GM18502 (cell line): ENCODE measurements at regions not wholly inside any gene's neighbourhood (a gene's known extent, or its start where the extent isn't known, plus 50 kb on each side); places are given as distances from the start of the nearest gene placed in this dataset.
"Not testable (repeated sequence)": the region's sequence is repeated elsewhere in the genome, so short reads cannot be mapped to it uniquely, and the experiment has no call there.

Source experiments
- ATAC-seq: cut with Tn5 transposase; IDR thresholded peaks from one replicate; pipeline ENCODE4 v1.9.1; 2021; ENCODE audit warnings: mild to moderate bottlenecking; ENCODE audit not compliant: unreplicated experiment, poor library complexity

GRCh38 chr7:85396676-85397075, 209.8 kb upstream of the SEMA3D start:
- no peak for ATAC-seq

- ATAC-seq = no peak
These were observed 205.9 kb upstream of the SEMA3D start for GRCh38 chr7:85392789-85393188.

- no peak for ATAC-seq
These were observed 205.5 kb upstream of the SEMA3D start for GRCh38 chr7:85392326-85392725.

- no peak for ATAC-seq
These were observed 199.6 kb upstream of the SEMA3D start for GRCh38 chr7:85386460-85386859.

- ATAC-seq = no peak
These were observed 197.5 kb upstream of the SEMA3D start for GRCh38 chr7:85384392-85384791.

GRCh38 chr7:85381212-85381611, 194.4 kb upstream of the SEMA3D start:
- no peak for ATAC-seq

GRCh38 chr7:85376589-85376988, 189.7 kb upstream of the SEMA3D start:
- ATAC-seq = no peak

- ATAC-seq = no peak
These were observed 170.1 kb upstream of the SEMA3D start for GRCh38 chr7:85356916-85357315.

- ATAC-seq = peak; percentile 69
These were observed 156.6 kb upstream of the SEMA3D start for GRCh38 chr7:85343484-85343883.

GRCh38 chr7:85342781-85343180, 155.9 kb upstream of the SEMA3D start:
- no peak for ATAC-seq

GRCh38 chr7:85341973-85342372, 155.1 kb upstream of the SEMA3D start:
- ATAC-seq = no peak

- no peak for ATAC-seq
These were observed 154.3 kb upstream of the SEMA3D start for GRCh38 chr7:85341121-85341520.

GRCh38 chr7:85336086-85336485, 149.2 kb upstream of the SEMA3D start:
- no peak for ATAC-seq

GRCh38 chr7:85335113-85335512, 148.3 kb upstream of the SEMA3D start:
- not testable (repeated sequence) for ATAC-seq

- ATAC-seq = no peak
These were observed 141.7 kb upstream of the SEMA3D start for GRCh38 chr7:85328456-85328998.

GRCh38 chr7:85324145-85324799, 137.4 kb upstream of the SEMA3D start:
- no peak for ATAC-seq

- no peak for ATAC-seq
These were observed 135.4 kb upstream of the SEMA3D start for GRCh38 chr7:85322252-85322651.

GRCh38 chr7:85320699-85321476, 134.0 kb upstream of the SEMA3D start:
- ATAC-seq = no peak

GRCh38 chr7:85316489-85316888, 129.6 kb upstream of the SEMA3D start:
- no peak for ATAC-seq

GRCh38 chr7:85310301-85310700, 123.4 kb upstream of the SEMA3D start:
- no peak for ATAC-seq

GRCh38 chr7:85306115-85306514, 119.3 kb upstream of the SEMA3D start:
- no peak for ATAC-seq

GRCh38 chr7:85294176-85294575, 107.3 kb upstream of the SEMA3D start:
- no peak for ATAC-seq
